ENCODE measurements at regions not wholly inside any gene's neighbourhood (a gene's known extent, or its start where the extent isn't known, plus 50 kb on each side); places are given as distances from the start of the nearest gene placed in this dataset.
A peak's percentile ranks its signal among the peaks of the same experiment; 100 is the strongest.

GRCh38 chr9:80605129-80605528, 1033.4 kb downstream of the TLE4 start:
- DNase-seq: no peak

GRCh38 chr9:80602291-80602690, 1030.5 kb downstream of the TLE4 start:
- DNase-seq: no peak

GRCh38 chr9:80596579-80596978, 1024.8 kb downstream of the TLE4 start:
- no peak for DNase-seq

GRCh38 chr9:80595192-80595591, 1023.4 kb downstream of the TLE4 start:
- DNase-seq: no peak

- no peak for DNase-seq
Measured at GRCh38 chr9:80592413-80592812, 1020.6 kb downstream of the TLE4 start.

- peak; percentile 13 for DNase-seq
Measured at GRCh38 chr9:80586786-80587330, 1015.1 kb downstream of the TLE4 start.

- DNase-seq: no peak
Measured at GRCh38 chr9:80571953-80572352, 1000.2 kb downstream of the TLE4 start.

GRCh38 chr9:80569236-80569635, 997.5 kb downstream of the TLE4 start:
- DNase-seq: no peak

- DNase-seq: no peak
Measured at GRCh38 chr9:80561526-80561925, 989.8 kb downstream of the TLE4 start.

GRCh38 chr9:80560976-80561375, 989.2 kb downstream of the TLE4 start:
- DNase-seq: no peak

- no peak for DNase-seq
Measured at GRCh38 chr9:80557256-80557655, 985.5 kb downstream of the TLE4 start.

GRCh38 chr9:80556631-80557030, 984.9 kb downstream of the TLE4 start:
- no peak for DNase-seq

- DNase-seq: no peak
Measured at GRCh38 chr9:80555782-80556325, 984.1 kb downstream of the TLE4 start.

- DNase-seq: no peak
Measured at GRCh38 chr9:80554856-80555255, 983.1 kb downstream of the TLE4 start.

- no peak for DNase-seq
Measured at GRCh38 chr9:80554301-80554700, 982.5 kb downstream of the TLE4 start.

- no peak for DNase-seq
Measured at GRCh38 chr9:80552931-80553330, 981.2 kb downstream of the TLE4 start.

GRCh38 chr9:80550181-80550580, 978.4 kb downstream of the TLE4 start:
- DNase-seq: no peak

GRCh38 chr9:80547613-80548012, 975.8 kb downstream of the TLE4 start:
- no peak for DNase-seq

- DNase-seq: no peak
Measured at GRCh38 chr9:80540387-80540786, 968.6 kb downstream of the TLE4 start.

GRCh38 chr9:80538976-80539375, 967.2 kb downstream of the TLE4 start:
- no peak for DNase-seq

GRCh38 chr9:80522465-80522864, 950.7 kb downstream of the TLE4 start:
- no peak for DNase-seq

- DNase-seq: no peak
Measured at GRCh38 chr9:80521151-80521550, 949.4 kb downstream of the TLE4 start.

- no peak for DNase-seq
Measured at GRCh38 chr9:80520231-80520630, 948.5 kb downstream of the TLE4 start.

- DNase-seq: no peak
Measured at GRCh38 chr9:80518441-80518840, 946.7 kb downstream of the TLE4 start.

- no peak for DNase-seq
Measured at GRCh38 chr9:80516679-80517078, 944.9 kb downstream of the TLE4 start.
